ENCODE measurements at regions not wholly inside any gene's neighbourhood (a gene's known extent, or its start where the extent isn't known, plus 50 kb on each side); places are given as distances from the start of the nearest gene placed in this dataset.

DNA sequence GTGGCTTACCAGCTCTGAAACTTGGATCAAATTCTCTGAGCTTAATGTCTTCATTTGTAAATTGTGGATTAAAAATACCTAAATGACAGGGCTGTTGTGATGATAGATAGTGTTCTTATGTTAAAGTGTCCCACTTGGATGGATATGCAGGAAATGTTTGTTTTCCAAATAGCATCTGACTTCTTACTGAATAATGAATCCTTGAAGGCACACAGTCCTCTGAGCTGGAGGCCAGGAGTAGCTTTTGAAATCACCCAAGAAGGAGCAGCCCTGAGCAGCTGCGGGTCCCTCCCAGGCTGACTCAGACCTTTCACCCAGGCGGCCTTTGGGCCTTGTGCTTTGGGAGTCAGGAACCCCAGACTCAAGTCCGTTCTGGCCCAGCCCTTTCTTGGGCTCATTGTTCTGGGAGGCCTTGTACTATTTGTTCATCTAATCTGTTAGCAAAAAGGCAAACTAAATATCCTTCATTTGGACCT lies 173.0 kb upstream of the GATA6 start:
- no peak for DNase-seq

DNA sequence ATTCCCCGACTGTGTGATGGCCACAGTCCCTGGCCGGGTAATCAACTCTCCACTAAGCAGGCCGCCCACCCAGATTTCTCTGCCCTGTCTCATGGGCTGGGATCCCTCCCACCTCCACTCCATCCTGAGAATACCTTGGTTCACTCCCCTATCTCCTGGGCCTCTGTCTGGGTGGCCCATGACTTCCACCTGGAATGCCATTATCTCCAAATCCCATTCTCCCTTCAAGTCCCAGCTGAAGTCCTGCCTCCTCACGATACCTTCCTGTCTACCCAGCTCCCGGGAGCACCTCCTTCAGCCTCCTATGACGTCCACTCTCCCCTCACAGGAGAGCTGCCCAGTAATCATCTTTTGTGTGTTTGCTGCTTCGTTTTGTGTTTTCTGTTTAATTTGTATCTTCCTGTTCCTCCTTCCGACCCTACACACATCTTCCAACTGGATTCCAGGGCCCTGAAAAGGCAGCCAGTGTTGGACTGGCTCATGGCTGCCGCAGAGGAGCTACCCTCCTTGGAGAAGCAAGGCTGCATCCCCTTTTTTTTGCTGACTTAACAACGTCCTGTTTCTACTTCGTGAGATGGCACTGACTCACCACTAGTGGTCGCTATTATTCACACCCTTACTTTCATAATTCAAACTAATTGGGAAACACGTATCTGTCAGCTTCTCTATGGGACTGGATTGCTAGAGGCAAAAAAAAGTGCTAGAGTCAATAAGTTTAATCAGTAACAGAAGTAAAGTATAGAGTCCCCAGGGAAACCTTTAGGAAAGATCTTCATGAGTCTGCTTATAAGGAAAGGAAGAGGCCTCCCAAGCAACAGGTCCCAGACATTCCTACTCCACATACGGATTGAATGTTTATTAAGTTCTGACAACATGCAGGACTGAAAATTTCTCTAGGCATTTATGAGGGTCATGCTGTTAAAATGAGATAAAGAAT lies 171.9 kb upstream of the GATA6 start:
- DNase-seq, result no peak

DNA sequence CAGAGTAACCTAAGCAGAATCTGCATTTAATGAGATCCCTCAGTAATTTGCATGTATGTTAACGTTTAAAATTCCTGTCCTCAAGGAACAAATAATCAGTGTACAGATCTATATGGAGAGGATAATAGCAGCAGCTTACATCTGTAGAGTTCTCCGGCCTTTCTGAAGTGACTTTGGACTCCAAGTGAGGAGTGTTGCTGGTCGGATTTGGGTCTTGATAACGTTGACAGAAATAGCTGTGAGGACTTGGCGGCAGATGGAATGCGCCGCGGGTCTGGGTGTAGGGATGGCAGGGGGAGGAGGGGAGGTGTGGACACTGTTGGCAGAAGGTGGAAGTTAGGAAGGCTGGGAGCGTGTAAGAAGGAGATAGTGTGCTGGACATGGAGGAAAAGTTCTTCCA lies 170.9 kb upstream of the GATA6 start:
- no peak for DNase-seq

DNA sequence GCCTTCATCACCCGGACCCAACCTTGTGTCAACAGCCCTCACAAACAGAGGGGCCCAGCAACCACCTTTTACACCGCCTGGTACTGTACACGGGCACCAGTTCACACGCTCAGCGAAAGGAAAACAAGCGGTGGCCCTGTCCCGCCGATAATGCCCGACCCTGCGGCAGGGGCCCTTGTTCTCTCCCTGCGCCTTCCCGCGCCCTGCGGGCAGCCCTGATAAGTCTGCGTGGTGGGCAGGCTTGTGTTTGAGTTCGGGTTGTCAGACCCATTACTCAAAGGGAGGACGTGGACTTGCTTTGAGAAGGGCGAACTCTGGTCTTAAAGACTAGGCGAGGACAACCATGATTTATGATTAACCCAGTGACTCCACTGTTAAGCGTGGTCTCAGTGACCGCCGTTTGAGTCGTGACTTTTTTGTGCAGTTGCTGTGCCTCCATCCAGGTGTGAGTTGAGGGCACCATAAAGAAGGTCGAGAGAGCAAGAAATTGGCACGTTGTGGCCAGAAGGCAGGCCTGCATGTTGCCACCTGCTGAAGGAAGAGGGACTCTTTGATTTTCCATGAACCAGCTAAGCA lies 167.4 kb upstream of the GATA6 start:
- no peak for DNase-seq

DNA sequence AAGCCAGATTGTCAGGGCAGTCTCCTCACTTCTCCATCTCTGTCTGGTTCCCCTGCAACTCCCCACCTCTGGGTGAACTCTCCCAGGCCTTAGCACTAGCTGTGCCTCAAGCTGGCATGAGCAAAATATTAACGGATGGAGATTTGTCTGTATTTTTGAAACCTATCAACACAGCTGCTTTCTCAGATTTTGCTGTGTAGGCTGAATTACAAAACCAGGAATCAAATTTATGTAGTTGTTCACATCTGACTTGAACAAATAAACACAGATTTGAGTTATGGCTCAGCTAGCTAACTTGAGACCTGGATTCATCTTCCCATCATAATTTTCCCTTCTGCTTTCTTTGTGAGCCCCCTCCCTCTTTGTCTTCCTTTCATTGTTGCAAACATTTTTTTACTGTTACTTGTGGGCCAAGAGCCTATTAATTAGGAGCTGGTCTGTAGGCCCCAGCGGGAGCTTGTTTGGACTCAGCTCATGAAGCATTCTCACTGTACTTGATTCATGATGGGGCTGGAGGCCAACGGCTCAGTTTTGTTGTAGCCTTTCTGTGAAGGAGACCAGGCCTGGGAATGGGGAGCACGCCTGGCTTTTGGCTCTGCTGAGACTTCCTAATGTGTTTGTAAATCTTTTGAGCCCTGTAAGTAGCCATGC lies 164.1 kb upstream of the GATA6 start:
- peak in 1 of 51 donors; percentile 2 for DNase-seq

DNA sequence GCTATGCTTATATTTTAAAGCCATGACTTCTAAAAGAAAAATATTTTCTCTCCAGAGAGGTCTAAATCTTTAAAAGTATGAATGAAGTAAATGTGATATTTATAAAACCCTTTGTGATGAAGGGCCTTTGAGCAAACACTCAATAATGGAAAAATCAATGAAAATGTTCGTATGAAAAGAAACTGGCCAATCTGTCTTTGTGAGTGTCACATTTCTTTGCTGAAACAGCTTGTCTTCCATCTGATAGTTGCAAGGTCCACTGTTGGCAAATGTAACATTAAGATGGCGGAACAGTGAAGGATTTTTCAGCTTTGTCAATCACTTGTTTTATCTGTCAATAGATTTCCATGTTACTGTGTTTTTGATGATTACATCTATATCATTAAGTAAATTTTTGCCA lies 162.9 kb upstream of the GATA6 start:
- DNase-seq, result no peak

DNA sequence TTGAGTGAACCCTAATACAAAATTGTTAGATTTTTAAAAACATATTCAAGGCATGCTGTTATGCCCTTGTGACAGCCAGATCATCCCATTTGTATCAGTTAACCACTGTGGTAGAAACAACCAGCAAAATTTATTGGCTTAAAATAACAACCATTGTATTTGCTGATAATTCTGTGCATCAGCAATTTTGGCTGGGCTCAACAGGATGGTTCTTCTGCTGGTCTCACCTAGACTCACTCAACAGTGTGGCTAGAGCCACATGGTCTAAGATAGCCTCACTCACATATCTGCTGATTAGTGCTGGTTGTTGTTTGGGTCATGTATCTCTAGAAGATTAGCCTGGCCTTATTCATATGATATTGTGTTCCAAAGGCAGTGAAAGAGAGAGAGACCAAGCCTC lies 160.1 kb upstream of the GATA6 start:
- no peak for DNase-seq

DNA sequence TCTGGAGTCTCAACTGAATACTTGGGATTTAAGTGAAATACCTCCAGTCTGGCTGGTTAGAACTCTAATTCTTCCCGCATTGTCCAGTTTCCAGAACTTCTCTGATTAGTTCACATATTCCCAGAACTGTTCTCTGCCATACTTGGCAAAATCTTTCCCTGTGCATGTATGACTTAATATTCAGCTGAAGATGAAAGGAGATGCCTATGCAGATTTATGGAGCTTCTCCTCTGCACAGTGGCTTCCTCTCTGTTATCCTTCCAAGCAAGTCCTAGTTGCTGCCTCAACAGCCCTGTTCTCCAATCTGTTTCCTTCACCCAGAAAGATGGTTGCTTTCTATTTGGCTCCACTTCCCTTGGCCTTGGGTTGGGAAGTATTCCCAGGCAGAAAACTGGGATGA lies 155.4 kb upstream of the GATA6 start:
- DNase-seq, result no peak

DNA sequence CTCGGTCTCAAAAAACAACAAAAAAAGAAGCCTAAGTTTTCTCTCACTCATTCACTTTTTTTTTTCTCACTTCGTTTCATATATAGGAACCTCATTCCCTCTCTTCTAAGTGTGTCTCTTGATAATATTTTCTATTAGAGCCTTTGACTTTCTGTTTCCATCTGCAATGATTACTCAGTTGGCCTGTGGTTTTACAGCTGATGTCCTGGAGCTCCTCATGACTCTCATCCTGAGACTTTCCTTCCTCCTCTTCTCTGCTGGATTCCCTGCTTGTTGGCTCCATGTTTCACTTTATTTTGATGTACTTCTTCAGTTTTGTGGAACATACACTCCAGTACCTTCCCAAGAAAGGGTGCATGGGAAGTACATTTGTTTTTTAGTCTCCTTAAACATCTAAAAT lies 154.2 kb upstream of the GATA6 start:
- DNase-seq, result no peak

DNA sequence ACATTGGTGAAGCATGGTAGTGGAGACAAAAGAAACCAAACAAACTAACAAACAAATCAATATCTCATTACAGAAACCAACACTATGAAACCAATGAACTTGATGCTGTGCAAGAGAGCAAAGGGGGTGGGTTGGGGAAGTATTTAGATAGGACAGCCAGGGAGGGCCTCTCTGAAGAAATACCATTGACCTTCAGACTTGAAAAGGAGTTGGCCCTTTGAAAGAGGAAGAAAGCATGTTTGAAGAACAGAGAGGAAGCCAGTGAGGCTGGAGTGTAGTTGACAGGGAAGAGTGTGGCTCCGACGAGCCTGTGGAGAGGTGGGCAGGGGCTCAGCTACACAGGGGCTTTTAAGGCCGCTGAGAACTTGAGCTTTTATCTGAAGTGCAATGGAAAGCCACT lies 151.0 kb upstream of the GATA6 start:
- DNase-seq, result no peak

DNA sequence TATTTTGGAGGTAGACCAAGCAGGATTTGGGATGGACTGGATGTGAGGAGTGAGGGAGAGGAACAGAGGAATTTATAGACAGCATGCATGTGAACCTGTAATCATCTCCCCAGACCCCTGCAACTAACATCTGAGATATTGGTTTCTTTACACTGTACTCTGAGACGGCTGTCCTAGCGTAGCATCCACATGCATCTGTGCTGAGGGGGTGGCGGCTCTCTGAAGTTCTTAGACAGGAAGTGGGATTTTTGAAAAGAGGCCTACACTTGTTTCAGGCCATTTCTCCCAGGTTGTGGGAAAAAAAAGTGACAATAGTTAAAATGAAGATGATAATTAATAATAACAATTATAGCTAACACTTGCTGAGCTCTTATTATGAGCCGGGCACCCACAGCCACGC lies 150.2 kb upstream of the GATA6 start:
- no peak for DNase-seq

DNA sequence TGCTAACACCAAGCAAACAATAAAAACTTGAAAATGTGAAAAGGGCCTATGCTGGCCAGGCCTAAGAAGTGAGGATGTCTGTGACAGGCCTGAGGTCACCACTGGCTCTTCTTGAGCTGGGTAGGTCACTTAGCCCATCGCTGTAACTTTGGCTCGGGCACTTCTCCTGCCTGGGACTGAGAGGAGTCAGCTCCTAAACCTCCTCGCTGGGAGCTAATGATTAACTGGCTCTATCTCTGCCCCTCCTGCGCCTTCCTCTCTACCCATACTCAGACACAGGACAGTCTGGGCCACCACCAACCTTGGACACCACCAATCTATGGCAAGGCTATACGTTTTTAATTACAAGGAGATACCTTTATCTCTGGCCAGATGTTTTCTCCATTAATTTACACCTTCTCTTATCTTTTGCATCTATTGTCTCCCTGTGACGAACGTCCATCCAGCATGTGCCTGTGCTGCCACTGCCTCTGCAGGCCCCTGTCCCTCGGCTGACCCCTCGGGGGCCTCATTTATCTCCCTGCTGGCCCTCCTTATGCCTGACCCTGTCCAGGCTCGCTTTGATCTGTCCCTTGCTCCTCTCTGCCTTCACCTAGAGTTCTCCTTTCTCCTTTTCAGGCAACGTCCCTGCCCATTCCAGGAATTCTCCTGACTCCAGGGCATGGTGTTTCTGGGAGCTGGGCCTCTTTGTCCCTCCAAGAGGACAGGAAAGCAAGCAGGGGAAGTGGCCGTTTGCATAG lies 149.1 kb upstream of the GATA6 start:
- no peak for DNase-seq

DNA sequence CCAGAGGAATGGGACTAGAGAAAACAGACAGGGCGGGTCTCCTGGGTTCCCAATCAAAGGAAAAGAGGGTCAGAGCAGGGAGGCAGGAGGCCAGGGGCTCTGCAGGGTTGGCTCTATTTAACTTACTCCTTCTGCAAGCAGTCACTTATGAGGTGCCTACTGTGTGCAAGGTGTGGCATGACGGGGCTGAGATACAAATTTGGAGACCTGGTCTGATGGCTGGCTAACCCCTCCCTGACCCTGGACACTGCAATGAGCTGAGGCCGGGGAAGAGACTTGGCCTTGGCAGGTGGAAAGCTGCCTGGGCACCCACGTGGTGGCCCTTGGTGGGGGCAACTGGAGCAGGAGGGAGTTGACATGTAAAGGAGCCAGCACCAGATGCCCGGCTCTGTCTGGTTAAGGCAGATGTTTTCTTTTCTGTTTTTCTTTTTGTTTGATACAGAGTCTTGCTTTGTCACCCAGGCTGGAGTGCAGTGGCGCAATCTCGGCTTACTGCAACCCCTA lies 148.5 kb upstream of the GATA6 start:
- DNase-seq, result no peak

DNA sequence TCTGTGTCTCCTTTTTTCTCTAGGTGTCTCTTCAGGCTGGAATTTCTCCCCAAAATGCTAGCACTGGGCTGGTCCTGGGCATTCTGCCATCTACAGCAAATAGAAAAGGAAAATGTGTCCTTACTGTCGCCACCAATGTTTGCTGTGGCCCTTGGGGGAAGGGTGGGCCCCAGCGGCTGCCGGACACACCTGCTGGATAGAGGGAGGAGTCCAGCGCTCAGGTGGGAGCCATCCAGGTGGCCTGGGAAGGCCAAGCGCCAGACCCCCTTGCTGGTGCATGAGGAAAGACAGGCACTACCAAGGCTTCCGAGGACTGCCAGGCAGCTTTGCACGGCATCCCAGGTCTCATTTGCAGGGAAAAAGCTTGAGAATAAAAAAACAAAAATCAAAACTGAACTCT lies 147.7 kb upstream of the GATA6 start:
- DNase-seq, result no peak

DNA sequence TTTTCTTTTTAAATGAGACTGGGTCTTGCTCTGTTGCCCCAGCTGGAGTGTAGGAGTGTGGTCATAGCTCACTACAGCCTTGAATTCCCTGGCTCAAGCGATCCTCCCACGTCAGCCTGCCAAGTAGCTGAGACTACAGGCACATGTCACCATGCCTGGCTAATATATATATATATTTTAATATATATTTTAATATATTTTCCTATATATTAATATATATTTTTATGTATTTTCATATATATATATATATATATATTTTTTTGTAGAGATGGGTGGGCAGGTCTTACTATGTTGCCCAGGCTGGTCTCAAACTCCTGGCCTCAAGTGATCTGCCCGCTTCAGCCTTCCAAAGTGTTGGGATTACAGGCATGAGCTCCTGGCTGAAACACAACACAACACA lies 144.5 kb upstream of the GATA6 start:
- DNase-seq, result no peak

DNA sequence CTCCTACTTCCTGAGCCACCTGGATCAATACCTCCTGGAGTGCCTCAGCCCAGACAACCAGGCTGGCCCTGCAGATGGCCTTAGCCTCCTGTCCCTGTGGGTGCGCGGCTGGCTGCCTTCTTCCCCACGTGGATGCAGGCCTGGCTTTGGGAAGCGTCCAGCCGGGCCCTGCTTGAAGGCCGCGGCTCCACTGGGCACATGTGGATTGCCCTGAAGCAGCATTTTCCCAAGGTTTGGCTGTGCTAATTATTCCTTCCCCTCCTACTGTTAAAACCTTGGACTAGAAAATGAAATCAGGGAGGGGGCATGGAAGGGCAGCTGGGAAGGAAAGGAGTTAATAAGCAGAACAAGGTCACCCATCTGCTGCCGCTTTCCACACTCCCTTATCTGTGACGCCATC lies 143.0 kb upstream of the GATA6 start:
- DNase-seq, result no peak

DNA sequence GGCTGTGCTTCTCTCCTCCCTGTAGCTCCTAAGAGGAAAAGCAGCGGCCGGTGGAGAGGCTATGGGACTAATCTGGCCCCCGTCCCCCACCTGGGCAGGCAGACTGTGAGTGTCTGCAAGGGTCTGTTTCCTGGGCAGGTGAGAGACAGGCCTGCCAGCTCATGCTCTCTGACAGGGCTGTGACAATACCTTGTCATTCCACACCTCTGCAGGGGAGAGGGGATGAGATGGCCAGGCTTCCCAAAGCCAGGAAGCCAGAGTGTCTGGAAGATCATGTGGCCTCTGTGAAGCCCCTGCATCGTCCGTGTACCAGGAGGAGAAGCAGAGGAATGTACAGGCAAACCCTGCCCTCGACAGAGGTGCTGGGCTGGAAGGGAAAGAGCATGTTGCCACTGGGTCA lies 142.5 kb upstream of the GATA6 start:
- no peak for DNase-seq

DNA sequence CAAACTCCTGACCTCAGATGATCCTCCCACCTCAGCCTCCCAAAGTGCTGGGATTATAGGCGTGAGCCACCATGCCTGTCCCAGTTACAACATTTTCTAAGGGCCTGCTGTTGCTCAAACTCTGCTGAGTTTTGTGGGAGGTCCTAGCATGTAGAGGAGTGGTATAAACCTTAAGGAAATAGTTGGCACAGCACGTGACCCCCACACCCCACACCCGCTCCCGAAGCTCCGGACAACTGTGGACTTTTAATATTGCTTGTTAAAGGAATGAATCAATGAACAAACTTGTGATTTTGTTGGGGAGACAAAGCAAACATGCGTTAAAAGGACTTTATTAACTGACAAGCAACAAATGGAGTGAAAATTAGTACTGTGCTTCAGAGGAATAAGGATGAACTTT lies 137.8 kb upstream of the GATA6 start:
- no peak for DNase-seq

DNA sequence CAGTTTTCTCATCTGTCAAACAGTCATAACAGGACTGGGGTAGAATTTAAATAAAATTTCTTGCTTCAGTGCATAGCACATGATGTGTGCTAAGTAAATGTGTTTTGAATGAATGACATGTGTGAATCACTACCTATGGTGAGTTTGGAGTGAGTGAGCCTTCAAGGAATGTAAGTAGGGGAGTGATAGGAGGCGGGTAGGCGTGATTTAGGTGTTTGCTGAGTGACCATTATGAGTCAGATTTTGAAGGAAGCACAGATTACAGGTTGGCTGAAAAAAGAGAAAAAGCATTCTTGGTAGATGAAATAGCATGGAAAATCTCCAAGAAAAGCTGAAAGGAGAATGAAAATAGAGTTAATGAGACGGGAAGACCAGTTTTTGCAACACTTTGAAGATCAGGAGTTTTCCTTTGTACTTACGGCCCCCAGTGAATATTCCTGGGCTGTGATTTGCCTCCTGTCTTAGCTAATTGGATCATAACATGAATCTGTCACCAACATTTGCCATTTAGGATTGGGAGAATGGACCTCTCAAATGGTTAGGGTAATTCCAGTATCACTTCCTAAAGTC lies 136.9 kb upstream of the GATA6 start:
- DNase-seq, result no peak

DNA sequence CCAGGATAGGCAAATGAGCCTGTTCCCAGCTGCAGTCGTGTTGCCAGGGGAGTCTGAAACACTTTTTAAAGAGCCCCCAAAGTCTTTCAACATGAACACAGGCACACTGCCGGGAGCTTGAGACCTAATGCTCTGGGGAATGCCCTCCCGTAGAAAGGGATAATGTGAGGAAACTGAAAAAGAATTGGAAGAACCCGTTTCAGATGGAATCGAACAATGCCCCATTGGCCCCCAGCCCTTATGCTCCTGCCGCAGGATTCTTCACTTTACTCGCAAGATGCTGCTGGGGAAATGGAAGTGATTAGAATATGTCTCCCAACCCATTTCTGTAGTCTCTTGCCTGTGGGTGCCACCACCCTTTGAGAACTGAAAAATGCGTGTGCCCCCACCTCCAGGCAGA lies 136.3 kb upstream of the GATA6 start:
- DNase-seq, result no peak

DNA sequence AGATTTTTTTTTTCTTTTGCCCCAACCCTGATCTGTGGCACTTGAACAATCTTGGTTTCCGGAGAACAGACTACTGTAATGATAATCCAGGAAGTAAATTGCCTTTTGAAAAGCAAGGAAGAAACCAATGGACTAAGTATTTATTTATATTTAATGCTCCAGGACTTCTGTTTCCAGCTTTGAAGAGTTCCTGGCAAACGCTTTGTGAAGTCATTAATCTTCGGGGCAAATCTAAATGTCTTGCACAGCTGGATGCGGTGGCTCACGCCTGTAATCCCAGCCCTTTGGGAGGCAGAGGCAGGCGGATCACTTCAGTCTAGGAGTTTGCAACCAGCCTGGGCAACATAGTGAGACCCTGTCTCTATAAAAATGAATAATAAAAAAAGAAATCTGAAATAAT lies 135.1 kb upstream of the GATA6 start:
- DNase-seq, result no peak
